ENCODE measurements at regions not wholly inside any gene's neighbourhood (a gene's known extent, or its start where the extent isn't known, plus 50 kb on each side); places are given as distances from the start of the nearest gene placed in this dataset.
"Not testable (repeated sequence)": the region's sequence is repeated elsewhere in the genome, so short reads cannot be mapped to it uniquely, and the experiment has no call there.

DNA sequence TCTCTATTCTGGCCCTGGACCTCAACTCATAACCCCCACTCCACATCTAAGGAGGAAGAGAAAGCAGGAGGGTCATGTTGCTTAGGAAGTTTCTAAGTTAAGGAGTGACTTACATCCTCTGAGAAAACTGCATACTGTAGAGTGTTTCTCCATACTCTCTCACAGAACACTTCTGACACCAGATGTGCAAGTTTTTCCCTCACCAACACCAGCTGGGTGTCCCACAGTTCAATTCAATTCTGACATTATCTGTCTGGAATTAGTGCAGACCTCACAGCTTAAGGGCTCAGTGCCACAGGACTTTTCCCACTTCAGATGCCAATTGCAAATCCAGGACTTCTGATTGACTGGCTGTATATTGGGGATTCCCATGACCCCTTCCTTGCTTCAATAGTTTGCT is 89.0 kb upstream of the SFRP2 start:
- Histone ChIP-seq H3K27ac (no peak overlapping the region), H3K4me3 (no peak overlapping the region), H3K27me3 (no peaks in the 10 kb centered on the region), H3K9me3 (no peaks in the 10 kb centered on the region), H3K4me1 (no peaks in the 10 kb centered on the region), H3K36me3 (no peaks in the 10 kb centered on the region)
- ATAC-seq: no peak
- TF ChIP-seq CTCF (IDR thresholded peaks at IDR 0.05): no peak
- DNase-seq: no peak
- intact Hi-C loops (cut with DNase I): no loop called here
- no peak for FAIRE-seq

- Histone ChIP-seq H3K27ac (no peak overlapping the region), H3K4me3 (no peak overlapping the region), H3K4me1 (no peaks in the 10 kb centered on the region), H3K27me3 (no peaks in the 10 kb centered on the region), H3K36me3 (no peaks in the 10 kb centered on the region), H3K9me3 (no peaks in the 10 kb centered on the region)
- ATAC-seq (no peak), FAIRE-seq (no peak), DNase-seq (no peak)
- intact Hi-C loops (cut with DNase I): no loop called here
- 74 to 88% methylated on average over 1 of the region's 1 CpG for WGBS, 2 donors
- no peak for TF ChIP-seq CTCF (IDR thresholded peaks at IDR 0.05)
Observed at GRCh38 chr4:153873741-153874140, 84.9 kb upstream of the SFRP2 start.

- not testable (repeated sequence) for FAIRE-seq, DNase-seq, ATAC-seq
Observed at GRCh38 chr4:153866766-153867165, 77.9 kb upstream of the SFRP2 start.

DNA sequence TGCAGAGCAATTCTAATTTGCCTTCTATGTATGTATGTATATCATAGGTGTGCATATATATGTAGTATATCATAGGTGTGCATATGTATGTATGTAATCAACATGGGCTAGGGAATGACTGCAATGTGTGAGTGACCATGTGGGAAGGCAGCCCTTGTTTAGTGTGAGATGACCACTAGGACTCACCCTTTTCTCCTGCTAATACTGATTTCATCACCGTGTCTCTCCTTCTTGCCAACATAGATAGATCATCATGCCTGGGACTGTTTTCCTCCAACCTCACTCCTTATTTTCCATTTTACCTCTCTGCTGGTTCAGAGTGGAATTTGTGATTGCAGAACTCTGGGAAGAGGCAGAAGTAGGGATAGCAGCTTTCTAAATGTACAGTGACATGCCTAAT is 63.6 kb upstream of the SFRP2 start:
- WGBS, 2 donors: 89 to 95% methylated on average over 1 of the region's 1 CpG
- FAIRE-seq: no peak
- H3K9me3 ChIP-seq: no peaks in the 10 kb centered on the region
- DNase-seq: no peak
- ATAC-seq: no peak
- no peaks in the 10 kb centered on the region for H3K36me3 ChIP-seq
- H3K27me3 ChIP-seq: no peaks in the 10 kb centered on the region
- H3K4me1 ChIP-seq: no peaks in the 10 kb centered on the region
- no peak overlapping the region for H3K27ac ChIP-seq
- TF ChIP-seq CTCF (IDR thresholded peaks at IDR 0.05): no peak
- no peak overlapping the region for H3K4me3 ChIP-seq
- intact Hi-C loops (cut with DNase I): no loop called here

More at GRCh38 chr4:153866766-153867165, 77.9 kb upstream of the SFRP2 start:
- H3K9me3 ChIP-seq; H3K4me3 ChIP-seq; H3K27me3 ChIP-seq; intact Hi-C loops (cut with DNase I); H3K4me1 ChIP-seq; H3K27ac ChIP-seq; H3K36me3 ChIP-seq: not testable (repeated sequence)
- 82 to 87% methylated on average over 1 of the region's 1 CpG for WGBS, 2 donors

- 46 to 47% methylated on average over 2 of the region's 2 CpGs for WGBS, 2 donors
- ATAC-seq: no peak
- H3K4me1 ChIP-seq: no peaks in the 10 kb centered on the region
- H3K27ac ChIP-seq: no peak overlapping the region
- no peak for DNase-seq
- no peaks in the 10 kb centered on the region for H3K27me3 ChIP-seq
- no peaks in the 10 kb centered on the region for H3K9me3 ChIP-seq
- H3K36me3 ChIP-seq: no peaks in the 10 kb centered on the region
- intact Hi-C loops (cut with DNase I): no loop called here
- TF ChIP-seq CTCF (IDR thresholded peaks at IDR 0.05): no peak
- H3K4me3 ChIP-seq: no peak overlapping the region
- FAIRE-seq: no peak
Observed at GRCh38 chr4:153850533-153851280, 61.8 kb upstream of the SFRP2 start.
